OCI-LY1 (cell line): ENCODE measurements at regions not wholly inside any gene's neighbourhood (a gene's known extent, or its start where the extent isn't known, plus 50 kb on each side); places are given as distances from the start of the nearest gene placed in this dataset.

Source experiments
- EZH2 ChIP-seq: fragments of 200-600 bp; sonication (generic), shearing (Covaris generic); IDR thresholded peaks from 2 replicates; pipeline ENCODE4 v1.8.0; 2017; ENCODE audit warnings: borderline replicate concordance, mixed run types, mild to moderate bottlenecking, antibody characterized with exemption, low read length, moderate library complexity, mixed read lengths
- TF ChIP-seq, protein P1 (sequence below): fragments of 200-600 bp; sonication (generic), shearing (Covaris generic); IDR thresholded peaks from 2 replicates; pipeline ENCODE4 v1.5.1; 2017; ENCODE audit warnings: mild to moderate bottlenecking, antibody characterized with exemption, low read length, moderate library complexity, mixed read lengths

- TF ChIP-seq, protein P1, sequence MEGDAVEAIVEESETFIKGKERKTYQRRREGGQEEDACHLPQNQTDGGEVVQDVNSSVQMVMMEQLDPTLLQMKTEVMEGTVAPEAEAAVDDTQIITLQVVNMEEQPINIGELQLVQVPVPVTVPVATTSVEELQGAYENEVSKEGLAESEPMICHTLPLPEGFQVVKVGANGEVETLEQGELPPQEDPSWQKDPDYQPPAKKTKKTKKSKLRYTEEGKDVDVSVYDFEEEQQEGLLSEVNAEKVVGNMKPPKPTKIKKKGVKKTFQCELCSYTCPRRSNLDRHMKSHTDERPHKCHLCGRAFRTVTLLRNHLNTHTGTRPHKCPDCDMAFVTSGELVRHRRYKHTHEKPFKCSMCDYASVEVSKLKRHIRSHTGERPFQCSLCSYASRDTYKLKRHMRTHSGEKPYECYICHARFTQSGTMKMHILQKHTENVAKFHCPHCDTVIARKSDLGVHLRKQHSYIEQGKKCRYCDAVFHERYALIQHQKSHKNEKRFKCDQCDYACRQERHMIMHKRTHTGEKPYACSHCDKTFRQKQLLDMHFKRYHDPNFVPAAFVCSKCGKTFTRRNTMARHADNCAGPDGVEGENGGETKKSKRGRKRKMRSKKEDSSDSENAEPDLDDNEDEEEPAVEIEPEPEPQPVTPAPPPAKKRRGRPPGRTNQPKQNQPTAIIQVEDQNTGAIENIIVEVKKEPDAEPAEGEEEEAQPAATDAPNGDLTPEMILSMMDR, result no peak
- TF ChIP-seq EZH2, result no peak
Measured at GRCh38 chr2:217444932-217445331, 557.9 kb downstream of the TNS1 start.
